ENCODE measurements at regions not wholly inside any gene's neighbourhood (a gene's known extent, or its start where the extent isn't known, plus 50 kb on each side); places are given as distances from the start of the nearest gene placed in this dataset.

DNA sequence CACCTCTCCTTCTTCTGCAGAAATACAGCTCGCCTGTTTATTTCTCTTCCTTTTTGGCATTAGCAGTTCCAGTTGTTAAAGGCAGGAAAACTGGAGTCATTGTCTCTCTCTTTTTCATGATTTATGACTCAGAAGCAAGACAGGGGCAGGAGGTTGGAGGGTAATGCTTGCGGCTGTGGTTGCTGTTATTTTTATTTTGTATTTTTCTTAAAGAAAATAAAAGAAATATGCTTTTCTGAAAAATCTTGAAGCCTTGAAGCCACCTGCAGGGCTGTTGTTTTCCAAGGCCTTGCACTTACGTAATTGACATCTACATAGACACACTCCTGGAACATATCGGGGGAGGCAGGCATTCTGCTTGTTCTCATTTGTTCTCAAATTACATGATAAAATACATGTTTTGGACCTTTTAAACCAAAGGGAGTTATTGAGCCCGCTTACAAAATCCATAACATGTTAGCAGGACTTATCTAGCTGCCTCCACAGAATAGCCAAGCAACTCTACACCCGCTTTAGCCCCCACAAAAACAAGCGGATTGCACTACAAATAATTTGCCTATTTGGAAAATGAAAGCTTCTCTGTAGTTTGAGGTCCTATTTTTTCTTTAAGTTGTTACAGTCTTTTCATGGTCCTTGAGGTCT, 1004.6 kb upstream of the NR2F2 start:
- Mint-ChIP-seq H3K4me1 (ENCODE audit: insufficient read depth, unreplicated experiment) (no peaks in the 10 kb centered on the region), H3K27ac (ENCODE audit: low read depth, unreplicated experiment) (no peak overlapping the region), H3K27me3 (ENCODE audit: insufficient read depth, unreplicated experiment) (no peaks in the 10 kb centered on the region), H3K4me3 (ENCODE audit: unreplicated experiment) (no peak overlapping the region), H3K36me3 (ENCODE audit: insufficient read depth, unreplicated experiment) (no peaks in the 10 kb centered on the region), H3K9me3 (ENCODE audit: unreplicated experiment) (no peaks in the 10 kb centered on the region)
- CTCF ChIA-PET = no interaction called here
- POLR2A ChIA-PET = no interaction called here
- no TSS peak for BruUV-seq (replicated peaks)
- DNase-seq (ENCODE audit: unreplicated experiment) = no peak
- TF ChIP-seq, protein P1, sequence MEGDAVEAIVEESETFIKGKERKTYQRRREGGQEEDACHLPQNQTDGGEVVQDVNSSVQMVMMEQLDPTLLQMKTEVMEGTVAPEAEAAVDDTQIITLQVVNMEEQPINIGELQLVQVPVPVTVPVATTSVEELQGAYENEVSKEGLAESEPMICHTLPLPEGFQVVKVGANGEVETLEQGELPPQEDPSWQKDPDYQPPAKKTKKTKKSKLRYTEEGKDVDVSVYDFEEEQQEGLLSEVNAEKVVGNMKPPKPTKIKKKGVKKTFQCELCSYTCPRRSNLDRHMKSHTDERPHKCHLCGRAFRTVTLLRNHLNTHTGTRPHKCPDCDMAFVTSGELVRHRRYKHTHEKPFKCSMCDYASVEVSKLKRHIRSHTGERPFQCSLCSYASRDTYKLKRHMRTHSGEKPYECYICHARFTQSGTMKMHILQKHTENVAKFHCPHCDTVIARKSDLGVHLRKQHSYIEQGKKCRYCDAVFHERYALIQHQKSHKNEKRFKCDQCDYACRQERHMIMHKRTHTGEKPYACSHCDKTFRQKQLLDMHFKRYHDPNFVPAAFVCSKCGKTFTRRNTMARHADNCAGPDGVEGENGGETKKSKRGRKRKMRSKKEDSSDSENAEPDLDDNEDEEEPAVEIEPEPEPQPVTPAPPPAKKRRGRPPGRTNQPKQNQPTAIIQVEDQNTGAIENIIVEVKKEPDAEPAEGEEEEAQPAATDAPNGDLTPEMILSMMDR (IDR thresholded peaks at IDR 0.05; ENCODE audit: unreplicated experiment) = no peak
- intact Hi-C loops (cut with micrococcal nuclease) = no loop called here

DNA sequence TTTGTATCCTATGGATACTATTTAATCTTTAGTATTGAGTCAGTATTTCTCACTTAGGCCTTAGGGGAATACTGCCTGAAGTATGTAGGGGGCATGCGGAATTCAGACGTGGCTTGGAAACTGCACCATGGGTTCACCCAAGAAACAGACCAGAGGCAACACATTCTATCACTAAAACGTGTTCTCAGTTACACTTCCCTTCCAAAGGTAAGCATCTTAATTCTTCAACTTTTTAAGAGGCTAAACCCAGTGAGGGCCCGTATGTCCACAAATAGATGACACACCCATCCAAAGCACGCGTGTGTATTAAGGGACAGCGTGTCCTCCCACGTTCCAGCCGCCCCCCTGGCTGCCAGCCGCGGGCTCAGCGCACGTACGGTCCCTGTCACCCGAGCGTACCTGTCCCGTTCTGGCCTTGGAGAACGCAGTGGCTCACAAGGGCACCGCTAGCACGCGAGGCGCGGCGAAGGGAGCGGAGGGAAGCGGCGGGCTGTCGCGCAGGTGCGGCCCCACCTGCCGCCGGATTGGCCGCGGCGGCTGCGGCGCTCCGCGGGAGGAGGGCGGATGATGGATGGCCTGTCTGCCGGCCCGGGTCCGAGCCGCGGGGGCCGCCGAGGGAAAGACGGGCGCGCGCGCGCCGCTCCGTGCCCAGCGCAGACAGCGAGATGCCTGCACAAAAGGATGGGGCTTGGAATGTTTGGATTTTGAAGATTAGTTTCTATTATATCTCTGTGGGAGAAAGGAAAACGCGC, 1003.9 kb upstream of the NR2F2 start:
- Mint-ChIP-seq H3K4me3 (ENCODE audit: unreplicated experiment) (no peak overlapping the region), H3K36me3 (ENCODE audit: insufficient read depth, unreplicated experiment) (no peaks in the 10 kb centered on the region), H3K27me3 (ENCODE audit: insufficient read depth, unreplicated experiment) (no peaks in the 10 kb centered on the region), H3K9me3 (ENCODE audit: unreplicated experiment) (no peaks in the 10 kb centered on the region), H3K4me1 (ENCODE audit: insufficient read depth, unreplicated experiment) (no peaks in the 10 kb centered on the region), H3K27ac (ENCODE audit: low read depth, unreplicated experiment) (no peak overlapping the region)
- TF ChIP-seq, protein P1 (IDR thresholded peaks at IDR 0.05; ENCODE audit: unreplicated experiment) = no peak
- CTCF ChIA-PET = no interaction called here
- intact Hi-C loops (cut with micrococcal nuclease) = no loop called here
- no TSS peak for BruUV-seq (replicated peaks)
- DNase-seq (ENCODE audit: unreplicated experiment) = no peak
- POLR2A ChIA-PET = no interaction called here

DNA sequence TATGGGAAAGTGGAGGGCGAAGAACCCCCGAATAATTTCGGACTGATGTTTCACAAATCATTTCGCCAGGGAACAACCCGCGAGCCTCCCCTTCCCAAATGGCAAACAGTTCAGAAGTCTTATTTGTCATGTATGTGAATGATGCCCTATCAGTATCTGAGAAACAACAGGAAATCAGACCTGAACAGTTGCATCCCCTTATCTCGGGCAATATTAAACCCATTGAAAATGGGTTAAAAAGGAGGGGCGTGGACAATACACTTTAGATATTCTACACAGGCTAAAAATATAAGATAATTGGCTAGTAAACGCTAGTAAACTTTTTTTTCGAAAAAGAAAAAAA, 1003.3 kb upstream of the NR2F2 start:
- intact Hi-C loops (cut with micrococcal nuclease) = no loop called here
- POLR2A ChIA-PET = no interaction called here
- Mint-ChIP-seq H3K36me3 (ENCODE audit: insufficient read depth, unreplicated experiment) (no peaks in the 10 kb centered on the region), H3K27me3 (ENCODE audit: insufficient read depth, unreplicated experiment) (no peaks in the 10 kb centered on the region), H3K9me3 (ENCODE audit: unreplicated experiment) (no peaks in the 10 kb centered on the region), H3K27ac (ENCODE audit: low read depth, unreplicated experiment) (no peak overlapping the region), H3K4me3 (ENCODE audit: unreplicated experiment) (no peak overlapping the region), H3K4me1 (ENCODE audit: insufficient read depth, unreplicated experiment) (no peaks in the 10 kb centered on the region)
- TF ChIP-seq, protein P1 (IDR thresholded peaks at IDR 0.05; ENCODE audit: unreplicated experiment) = no peak
- no TSS peak for BruUV-seq (replicated peaks)
- DNase-seq (ENCODE audit: unreplicated experiment) = no peak
- CTCF ChIA-PET = no interaction called here

DNA sequence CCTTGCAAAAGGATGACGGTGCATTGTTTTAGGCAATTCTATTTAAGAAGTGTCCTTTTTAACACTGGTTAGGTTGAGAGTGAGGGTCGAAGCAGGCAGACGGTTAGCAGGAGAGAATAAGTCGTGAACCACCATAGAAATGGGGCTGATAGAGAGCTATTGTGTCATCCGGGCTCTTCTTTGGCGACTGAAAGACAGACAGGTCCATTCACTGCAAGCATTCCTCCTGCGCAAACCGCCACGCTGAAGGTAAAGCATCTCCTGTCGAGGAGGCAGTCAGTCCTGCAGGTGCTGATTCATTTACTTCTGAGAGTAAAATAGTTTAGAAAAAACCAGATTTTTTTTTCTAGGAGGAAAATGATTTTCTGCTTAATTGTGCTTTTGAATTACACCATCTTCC, 1002.8 kb upstream of the NR2F2 start:
- POLR2A ChIA-PET = no interaction called here
- TF ChIP-seq, protein P1 (IDR thresholded peaks at IDR 0.05; ENCODE audit: unreplicated experiment) = no peak
- DNase-seq (ENCODE audit: unreplicated experiment) = no peak
- no peaks in the 10 kb centered on the region for H3K27me3 Mint-ChIP-seq (ENCODE audit: insufficient read depth, unreplicated experiment)
- H3K4me1 Mint-ChIP-seq (ENCODE audit: insufficient read depth, unreplicated experiment) = no peaks in the 10 kb centered on the region
- no TSS peak for BruUV-seq (replicated peaks)
- CTCF ChIA-PET = no interaction called here
- H3K36me3 Mint-ChIP-seq (ENCODE audit: insufficient read depth, unreplicated experiment) = no peaks in the 10 kb centered on the region
- H3K9me3 Mint-ChIP-seq (ENCODE audit: unreplicated experiment) = no peaks in the 10 kb centered on the region
- no peak overlapping the region for H3K4me3 Mint-ChIP-seq (ENCODE audit: unreplicated experiment)
- intact Hi-C loops (cut with micrococcal nuclease) = no loop called here
- no peak overlapping the region for H3K27ac Mint-ChIP-seq (ENCODE audit: low read depth, unreplicated experiment)

Data from MCF 10A (cell line).